Subcutaneous abdominal adipose tissue (tissue), 5 donors: ENCODE measurements at regions not wholly inside any gene's neighbourhood (a gene's known extent, or its start where the extent isn't known, plus 50 kb on each side); places are given as distances from the start of the nearest gene placed in this dataset.

Experiments used
- H3K27ac ChIP-seq: one replicate; pipeline ENCODE4 v1.7.0; 2013; ENCODE audit warnings: low read depth, mild to moderate bottlenecking, inconsistent platforms, low read length, moderate library complexity
- H3K27me3 ChIP-seq, 5 donors: one replicate each; pipeline ENCODE4 v1.7.0; 2013; ENCODE audit warnings: low read length in 5 of 5, inconsistent platforms in 1 of 5; ENCODE audit not compliant: control insufficient read depth in 5 of 5, insufficient read depth in 4 of 5
- H3K36me3 ChIP-seq, 5 donors: one replicate each; pipeline ENCODE4 v1.7.0; 2013; ENCODE audit warnings: low read length in 5 of 5; ENCODE audit not compliant: control insufficient read depth in 5 of 5, insufficient read depth in 5 of 5
- H3K4me1 ChIP-seq, 5 donors: one replicate each; pipeline ENCODE4 v1.7.0; 2013; ENCODE audit warnings: low read length in 5 of 5, mild to moderate bottlenecking in 3 of 5, moderate library complexity in 1 of 5; ENCODE audit not compliant: control insufficient read depth in 5 of 5, insufficient read depth in 5 of 5
- H3K4me3 ChIP-seq, 5 donors: one replicate each; pipeline ENCODE4 v1.7.0; 2013; ENCODE audit warnings: low read length in 5 of 5, low read depth in 1 of 5
- H3K9ac ChIP-seq, 5 donors: one replicate each; pipeline ENCODE4 v1.7.0; 2013; ENCODE audit warnings: low read length in 5 of 5, mild to moderate bottlenecking in 4 of 5, moderate library complexity in 3 of 5
- H3K9me3 ChIP-seq, 5 donors: one replicate each; pipeline ENCODE4 v1.7.0; 2013; ENCODE audit warnings: low read length in 5 of 5; ENCODE audit not compliant: control insufficient read depth in 5 of 5
- donor health status: healthy.
- donor health status: healthy.
- donor health status: healthy.
- donor health status: healthy.
- donor health status: healthy.

DNA sequence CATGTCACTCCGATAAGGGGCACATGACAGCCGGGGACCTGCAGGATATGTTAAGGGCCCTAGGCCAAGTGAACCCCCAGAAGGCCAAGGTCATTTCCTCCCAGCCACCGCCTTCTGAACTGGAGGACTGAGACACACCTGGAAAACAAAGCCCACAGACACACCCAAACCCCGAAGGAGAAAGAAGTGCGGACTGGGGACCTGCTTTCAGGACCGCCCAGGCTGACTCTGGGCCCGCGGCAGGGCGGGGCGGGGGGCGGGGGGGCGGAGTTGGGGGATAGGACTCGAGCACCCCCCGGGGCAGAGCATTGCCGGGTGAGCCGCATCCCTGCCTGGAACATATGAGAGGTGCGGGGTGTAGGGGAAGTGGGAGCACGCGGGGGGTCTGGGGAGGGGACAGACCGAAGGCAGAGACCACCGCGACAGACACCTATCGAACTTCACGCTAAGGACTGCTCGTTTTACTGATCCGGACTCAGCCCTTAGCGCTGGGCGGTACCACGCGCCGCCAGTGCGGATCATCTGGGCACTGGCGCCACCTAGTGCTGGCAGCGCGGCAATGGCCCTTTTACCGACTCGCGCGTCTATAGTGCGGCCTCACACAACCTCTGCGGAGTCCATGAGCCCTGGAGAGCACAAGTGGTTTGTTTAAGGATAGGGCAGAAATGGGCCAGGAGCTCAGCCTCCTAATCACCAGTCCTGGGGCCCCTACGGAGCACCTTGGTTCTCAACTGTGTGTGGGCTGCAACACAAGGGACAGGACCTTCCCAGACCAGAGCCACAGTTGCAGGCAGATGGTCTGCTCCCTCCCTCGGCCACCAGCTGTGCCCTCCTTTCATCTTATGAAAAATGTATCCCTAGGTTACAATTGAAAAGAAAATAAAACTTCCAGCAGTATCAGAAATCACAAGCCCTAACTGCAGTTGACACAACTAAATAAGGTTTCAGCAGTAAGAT lies 157.6 kb downstream of the HERPUD2 start:
- Histone ChIP-seq H3K4me1 (peaks cover 0 to 18% (median 11%) of the 10 kb centered on the region in 5 donors), H3K4me3 (peak overlapping the region; percentile 12 to 55 (median 48)), H3K9me3 (no peaks in the 10 kb centered on the region), H3K36me3 (no peaks in the 10 kb centered on the region), H3K9ac (no peak overlapping the region), H3K27ac (no peak overlapping the region), H3K27me3 (no peaks in the 10 kb centered on the region)

GRCh38 chr7:35536396-35536826 lies 158.5 kb downstream of the HERPUD2 start:
- Histone ChIP-seq H3K4me1 (peaks cover 0 to 18% (median 11%) of the 10 kb centered on the region in 5 donors), H3K9me3 (no peaks in the 10 kb centered on the region), H3K4me3 (no peak overlapping the region), H3K9ac (no peak overlapping the region), H3K36me3 (no peaks in the 10 kb centered on the region), H3K27ac (no peak overlapping the region), H3K27me3 (no peaks in the 10 kb centered on the region)

DNA sequence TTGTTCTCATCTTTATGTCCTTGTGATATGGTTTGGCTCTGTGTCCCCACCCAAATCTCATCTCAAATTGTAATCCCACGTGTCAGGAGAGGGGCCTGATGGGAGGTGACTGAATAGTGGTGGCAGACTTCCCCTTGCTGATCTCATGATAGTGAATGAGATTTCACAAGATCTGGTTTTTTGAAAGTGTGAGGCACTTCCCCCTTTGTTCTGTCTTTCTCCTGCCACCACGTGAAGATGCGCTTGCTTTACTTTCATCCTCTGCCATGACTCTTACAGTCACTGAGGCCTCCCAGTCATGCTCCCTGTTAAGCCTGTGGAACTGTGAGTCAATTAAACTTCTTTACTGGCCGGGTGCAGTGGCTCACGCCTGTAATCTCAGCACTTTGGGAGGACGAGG lies 161.0 kb downstream of the HERPUD2 start:
- H3K9ac ChIP-seq = no peak overlapping the region
- no peak overlapping the region for H3K4me3 ChIP-seq
- H3K4me1 ChIP-seq = peaks cover 0 to 18% (median 11%) of the 10 kb centered on the region in 5 donors
- no peaks in the 10 kb centered on the region for H3K27me3 ChIP-seq
- H3K9me3 ChIP-seq = no peaks in the 10 kb centered on the region
- no peaks in the 10 kb centered on the region for H3K36me3 ChIP-seq
- no peak overlapping the region for H3K27ac ChIP-seq

- Histone ChIP-seq H3K9ac (no peak overlapping the region), H3K27ac (no peak overlapping the region), H3K36me3 (no peaks in the 10 kb centered on the region), H3K4me1 (peaks cover 0 to 8% (median 0%) of the 10 kb centered on the region in 5 donors), H3K4me3 (no peak overlapping the region), H3K27me3 (peaks cover 0 to 5% (median 0%) of the 10 kb centered on the region in 5 donors), H3K9me3 (no peaks in the 10 kb centered on the region)
Measured at GRCh38 chr7:35530124-35531109, 164.5 kb downstream of the HERPUD2 start.

DNA sequence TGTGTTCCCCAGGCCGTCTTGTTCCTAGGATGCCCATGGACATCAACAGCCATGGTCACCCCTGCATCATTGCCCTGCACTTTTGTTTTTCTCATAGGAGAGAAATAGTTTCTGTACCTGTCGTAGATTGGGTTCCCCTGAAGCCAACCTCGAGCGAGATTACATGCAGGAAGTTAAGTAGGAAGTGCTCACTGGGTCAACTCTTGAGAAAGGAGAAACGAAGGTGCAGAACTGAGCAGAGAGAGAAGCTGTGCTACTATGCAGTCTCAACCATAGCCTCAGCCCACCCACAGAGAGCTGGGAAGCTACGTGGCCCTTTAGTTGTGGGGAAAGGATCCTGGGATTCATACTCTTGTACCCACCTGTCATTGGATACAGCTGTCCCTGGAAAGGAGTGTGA lies 165.2 kb downstream of the HERPUD2 start:
- peaks cover 0 to 5% (median 0%) of the 10 kb centered on the region in 5 donors for H3K27me3 ChIP-seq
- H3K36me3 ChIP-seq = no peaks in the 10 kb centered on the region
- no peak overlapping the region for H3K9ac ChIP-seq
- H3K27ac ChIP-seq = no peak overlapping the region
- no peak overlapping the region for H3K4me3 ChIP-seq
- H3K4me1 ChIP-seq = peaks cover 0 to 8% (median 0%) of the 10 kb centered on the region in 5 donors
- H3K9me3 ChIP-seq = no peaks in the 10 kb centered on the region

DNA sequence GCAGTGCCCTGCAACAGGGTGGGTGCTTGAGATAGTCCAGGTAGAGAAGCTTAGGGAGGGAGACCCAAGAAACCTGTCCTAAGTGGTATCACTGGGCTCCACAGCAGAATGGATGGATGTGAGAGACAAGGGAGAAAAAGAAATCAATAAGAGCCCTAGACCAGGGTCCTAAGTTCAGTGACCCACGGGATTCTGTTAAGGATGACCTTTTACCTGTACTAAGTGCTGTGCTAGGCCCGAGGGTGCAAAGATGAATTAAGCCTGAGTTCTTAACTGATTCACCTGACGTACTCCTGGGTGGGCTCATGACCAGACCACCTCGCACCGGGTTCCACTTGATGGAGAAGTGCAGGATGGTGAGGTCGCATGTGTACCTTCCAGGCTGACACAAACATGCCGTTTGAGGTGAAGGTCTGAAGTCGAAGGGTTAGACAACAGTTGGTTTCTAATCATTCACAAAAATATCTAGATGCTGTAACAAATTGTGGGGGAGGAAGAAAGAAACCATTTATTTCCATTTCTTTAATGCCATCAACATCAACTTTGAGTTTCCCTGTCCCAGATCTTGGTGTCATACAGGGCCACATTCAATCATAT lies 166.5 kb downstream of the HERPUD2 start:
- H3K36me3 ChIP-seq = no peaks in the 10 kb centered on the region
- H3K4me3 ChIP-seq = no peak overlapping the region
- no peak overlapping the region for H3K27ac ChIP-seq
- peaks cover 0 to 5% (median 0%) of the 10 kb centered on the region in 5 donors for H3K27me3 ChIP-seq
- H3K9ac ChIP-seq = no peak overlapping the region
- H3K4me1 ChIP-seq = peaks cover 0 to 6% (median 0%) of the 10 kb centered on the region in 5 donors
- no peaks in the 10 kb centered on the region for H3K9me3 ChIP-seq

GRCh38 chr7:35526645-35527044 lies 168.3 kb downstream of the HERPUD2 start:
- H3K4me1 ChIP-seq = peaks cover 0 to 12% (median 5%) of the 10 kb centered on the region in 5 donors
- no peak overlapping the region for H3K9ac ChIP-seq
- no peak overlapping the region for H3K4me3 ChIP-seq
- no peak overlapping the region for H3K27ac ChIP-seq
- H3K36me3 ChIP-seq = no peaks in the 10 kb centered on the region
- H3K9me3 ChIP-seq = no peaks in the 10 kb centered on the region
- peaks cover 0 to 5% (median 0%) of the 10 kb centered on the region in 5 donors for H3K27me3 ChIP-seq

- H3K36me3 ChIP-seq = no peaks in the 10 kb centered on the region
- H3K9me3 ChIP-seq = no peaks in the 10 kb centered on the region
- H3K4me1 ChIP-seq = peaks cover 0 to 29% (median 22%) of the 10 kb centered on the region in 5 donors
- no peak overlapping the region for H3K9ac ChIP-seq
- H3K27ac ChIP-seq = no peak overlapping the region
- peaks cover 0 to 5% (median 0%) of the 10 kb centered on the region in 5 donors for H3K27me3 ChIP-seq
- H3K4me3 ChIP-seq = no peak overlapping the region
Measured at GRCh38 chr7:35524112-35524804, 170.7 kb downstream of the HERPUD2 start.

DNA sequence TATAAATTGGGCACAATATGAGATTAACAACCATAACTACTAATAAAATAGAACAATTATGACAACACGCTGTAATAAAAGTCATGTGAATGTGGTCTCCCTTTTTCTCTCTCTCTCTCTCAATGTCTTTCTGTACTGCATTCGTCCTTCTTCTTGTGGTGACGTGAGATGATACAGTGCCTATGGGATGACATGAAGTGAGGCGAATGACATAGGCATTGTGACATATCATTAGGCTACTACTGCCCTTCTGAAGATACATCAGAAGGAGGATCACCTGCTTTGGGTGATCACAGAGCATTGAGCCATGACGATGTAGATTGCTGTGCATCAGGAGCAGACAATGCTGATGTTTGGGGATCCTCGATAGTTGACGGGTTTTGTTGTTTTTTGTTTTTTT lies 171.6 kb downstream of the HERPUD2 start:
- no peak overlapping the region for H3K9ac ChIP-seq
- H3K27ac ChIP-seq = no peak overlapping the region

More for the DNA sequence above, 171.6 kb downstream of the HERPUD2 start:
- Histone ChIP-seq H3K4me3 (no peak overlapping the region), H3K27me3 (peaks cover 0 to 5% (median 0%) of the 10 kb centered on the region in 5 donors), H3K36me3 (no peaks in the 10 kb centered on the region), H3K4me1 (peaks cover 0 to 29% (median 22%) of the 10 kb centered on the region in 5 donors), H3K9me3 (no peaks in the 10 kb centered on the region)
